Activated CD4-positive, alpha-beta memory T cell treated with anti-CD3 and anti-CD28 coated beads for 36 hours (primary cell): ENCODE measurements at regions not wholly inside any gene's neighbourhood (a gene's known extent, or its start where the extent isn't known, plus 50 kb on each side); places are given as distances from the start of the nearest gene placed in this dataset.

Experiments used
- CTCF ChIA-PET: fragments of 350-600 bp; sonication (Branson Sonifier 250); formaldehyde crosslinking; loops from one replicate; lab custom pipeline; 2021; ENCODE audit warnings: antibody characterized with exemption, inconsistent platforms; lab: Charles Lee
- POLR2A ChIA-PET: fragments of 350-600 bp; sonication (Branson Sonifier 250); formaldehyde crosslinking; loops from one replicate; lab custom pipeline; 2021; ENCODE audit warnings: antibody characterized with exemption; lab: Charles Lee
- DNase-seq: peaks from one replicate; pipeline ENCODE4 v3.0.0-alpha.2; 2020
- H3K27ac Mint-ChIP-seq: one replicate; pipeline ENCODE4 v1.8.0; 2021; ENCODE audit warnings: mixed read lengths
- H3K27me3 Mint-ChIP-seq: one replicate; pipeline ENCODE4 v1.8.0; 2021; ENCODE audit warnings: mixed read lengths
- H3K36me3 Mint-ChIP-seq: one replicate; pipeline ENCODE4 v1.8.0; 2021; ENCODE audit warnings: mixed read lengths
- H3K4me1 Mint-ChIP-seq: one replicate; pipeline ENCODE4 v1.8.0; 2021; ENCODE audit warnings: low read depth, mixed read lengths
- H3K4me3 Mint-ChIP-seq: one replicate; pipeline ENCODE4 v1.8.0; 2021; ENCODE audit warnings: mild to moderate bottlenecking, mixed read lengths
- H3K9me3 Mint-ChIP-seq: one replicate; pipeline ENCODE4 v1.8.0; 2021; ENCODE audit warnings: mixed read lengths
- intact Hi-C: fragments of 100-400 bp; cut with micrococcal nuclease; formaldehyde crosslinking; loops from one replicate; pipeline ENCODE4 v1.15.1; 2023

DNA sequence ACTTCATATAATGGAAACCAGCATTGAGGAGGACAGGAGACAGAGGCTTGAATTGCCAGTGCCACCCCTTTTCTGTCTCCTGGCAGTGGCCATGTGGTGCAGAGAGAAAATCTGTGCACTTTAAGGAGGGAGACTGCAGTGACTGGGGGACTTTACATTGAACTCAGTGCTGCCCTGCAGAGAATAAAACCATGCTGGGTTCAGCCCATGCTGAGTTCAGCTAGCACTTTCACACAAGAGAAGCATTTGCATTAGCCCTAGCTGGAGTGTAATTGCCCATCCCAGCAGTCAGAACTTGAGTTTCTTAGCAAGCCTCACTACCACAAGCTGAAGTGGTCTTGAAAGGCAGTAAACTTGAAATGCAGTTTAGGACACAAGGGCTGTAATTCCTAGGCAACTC, 677.5 kb downstream of the ZPLD1 start:
- H3K4me3 Mint-ChIP-seq = no peak overlapping the region
- H3K9me3 Mint-ChIP-seq = no peaks in the 10 kb centered on the region
- H3K27me3 Mint-ChIP-seq = no peaks in the 10 kb centered on the region
- no peaks in the 10 kb centered on the region for H3K36me3 Mint-ChIP-seq
- intact Hi-C loops = no loop called here
- POLR2A ChIA-PET = no interaction called here
- H3K4me1 Mint-ChIP-seq = no peaks in the 10 kb centered on the region
- DNase-seq = no peak
- no peak overlapping the region for H3K27ac Mint-ChIP-seq
- CTCF ChIA-PET = no interaction called here

GRCh38 chr3:103126115-103126514, 691.3 kb downstream of the ZPLD1 start:
- no peak overlapping the region for H3K4me3 Mint-ChIP-seq
- H3K27ac Mint-ChIP-seq = no peak overlapping the region
- intact Hi-C loops = no loop called here
- CTCF ChIA-PET = no interaction called here
- POLR2A ChIA-PET = no interaction called here
- no peaks in the 10 kb centered on the region for H3K27me3 Mint-ChIP-seq
- H3K36me3 Mint-ChIP-seq = no peaks in the 10 kb centered on the region
- H3K4me1 Mint-ChIP-seq = no peaks in the 10 kb centered on the region
- H3K9me3 Mint-ChIP-seq = no peaks in the 10 kb centered on the region
- no peak for DNase-seq

GRCh38 chr3:103127098-103127630, 692.3 kb downstream of the ZPLD1 start:
- POLR2A ChIA-PET = no interaction called here
- H3K36me3 Mint-ChIP-seq = no peaks in the 10 kb centered on the region

DNA sequence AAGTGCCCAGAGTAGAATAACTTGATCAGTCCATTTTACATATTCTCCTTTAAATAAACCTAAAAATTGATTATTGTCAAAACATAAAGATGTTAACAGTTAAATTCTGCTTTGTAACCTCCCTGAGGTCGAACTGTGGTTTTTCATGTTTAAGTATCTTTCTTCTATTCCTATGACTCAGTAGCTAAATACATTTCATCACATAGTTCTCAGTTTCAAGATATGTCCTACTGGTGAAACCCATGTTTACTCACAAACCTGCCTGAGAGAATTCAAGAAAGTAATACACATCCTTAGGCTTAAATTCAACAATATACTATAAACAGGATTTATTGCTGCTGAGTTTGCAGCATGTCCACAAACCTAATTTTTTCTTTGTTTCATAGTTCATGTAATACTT, 692.9 kb downstream of the ZPLD1 start:
- intact Hi-C loops = no loop called here
- H3K27ac Mint-ChIP-seq = no peak overlapping the region
- no peak for DNase-seq
- ChIA-PET CTCF (no interaction called here), POLR2A (no interaction called here)
- H3K9me3 Mint-ChIP-seq = no peaks in the 10 kb centered on the region
- no peak overlapping the region for H3K4me3 Mint-ChIP-seq
- H3K36me3 Mint-ChIP-seq = no peaks in the 10 kb centered on the region
- no peaks in the 10 kb centered on the region for H3K27me3 Mint-ChIP-seq
- no peaks in the 10 kb centered on the region for H3K4me1 Mint-ChIP-seq

More at GRCh38 chr3:103127098-103127630, 692.3 kb downstream of the ZPLD1 start:
- CTCF ChIA-PET = no interaction called here
- Mint-ChIP-seq H3K4me3 (no peak overlapping the region), H3K27me3 (no peaks in the 10 kb centered on the region), H3K27ac (no peak overlapping the region), H3K4me1 (no peaks in the 10 kb centered on the region), H3K9me3 (no peaks in the 10 kb centered on the region)
- intact Hi-C loops = no loop called here
- no peak for DNase-seq

DNA sequence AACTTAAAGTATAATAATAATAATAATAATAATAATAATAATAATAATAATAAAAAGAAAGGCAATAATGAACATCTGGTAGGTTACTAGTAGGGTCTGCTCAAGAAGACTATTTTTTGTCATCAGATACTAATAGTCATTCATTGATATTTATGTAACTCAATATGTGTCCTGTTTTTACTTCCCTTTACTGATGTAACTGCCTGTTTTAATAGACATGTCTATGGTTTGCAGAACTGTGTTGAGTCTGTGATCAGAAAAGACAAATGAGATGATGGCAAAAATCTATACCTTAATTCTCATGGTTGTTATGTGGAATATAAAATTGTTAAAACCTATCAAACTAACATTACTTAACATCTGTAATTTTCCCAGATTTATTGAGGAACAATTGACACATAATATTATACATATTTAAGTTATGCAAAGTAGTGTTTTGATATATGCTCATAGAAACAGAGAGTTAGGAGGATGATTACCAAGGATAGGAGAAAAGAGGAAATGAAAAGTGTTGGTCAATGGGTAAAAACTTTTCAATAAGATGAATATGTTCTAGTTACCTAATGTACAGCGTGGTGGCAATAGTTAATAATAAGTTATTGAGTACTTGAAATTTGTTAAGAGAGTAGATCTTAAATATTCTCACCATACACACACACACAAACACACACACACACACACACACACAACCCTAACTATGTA, 699.4 kb downstream of the ZPLD1 start:
- Mint-ChIP-seq H3K4me1 (no peaks in the 10 kb centered on the region), H3K9me3 (no peaks in the 10 kb centered on the region), H3K27me3 (no peaks in the 10 kb centered on the region), H3K36me3 (no peaks in the 10 kb centered on the region), H3K4me3 (no peak overlapping the region), H3K27ac (no peak overlapping the region)
- ChIA-PET CTCF (no interaction called here), POLR2A (no interaction called here)
- intact Hi-C loops = no loop called here
- DNase-seq = no peak

DNA sequence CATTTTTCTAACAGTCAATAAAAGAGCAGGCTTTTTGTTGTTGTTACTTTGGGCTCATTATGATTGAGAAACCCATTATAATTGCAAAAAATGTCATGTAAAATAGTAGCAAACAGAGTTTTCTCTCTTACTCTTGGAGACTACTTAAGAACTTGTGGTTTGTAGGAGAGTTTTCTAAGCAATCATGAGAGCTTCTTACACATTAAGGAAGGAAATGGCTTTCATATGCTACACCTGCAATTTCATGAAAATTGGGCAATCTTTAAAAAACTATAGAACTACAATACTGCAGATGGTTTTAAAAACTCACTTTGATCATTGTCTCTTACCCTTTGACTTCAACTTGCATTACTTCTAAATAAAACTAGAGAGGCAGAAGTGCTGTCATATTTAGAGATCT, 701.8 kb downstream of the ZPLD1 start:
- H3K4me3 Mint-ChIP-seq = no peak overlapping the region
- POLR2A ChIA-PET = no interaction called here
- CTCF ChIA-PET = no interaction called here

DNA sequence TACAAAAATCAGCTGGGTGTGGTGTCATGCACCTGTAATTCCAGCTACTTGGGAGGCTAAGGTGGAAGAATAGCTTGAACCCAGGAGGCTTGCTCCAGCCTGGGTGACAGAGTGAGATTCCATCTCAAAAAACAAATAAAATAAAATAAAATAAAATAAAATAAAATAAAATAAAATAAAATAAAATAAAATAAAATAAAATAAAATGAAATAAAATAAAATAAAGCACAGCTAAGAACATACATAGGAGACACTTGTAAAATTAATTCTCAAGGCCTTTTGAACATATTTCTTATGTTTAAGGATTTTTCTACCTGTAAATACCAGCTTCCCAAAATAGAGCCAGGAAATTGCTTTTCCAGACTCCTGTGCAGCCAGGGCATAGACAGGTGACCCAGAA, 703.0 kb downstream of the ZPLD1 start:
- no peaks in the 10 kb centered on the region for H3K36me3 Mint-ChIP-seq
- POLR2A ChIA-PET = no interaction called here
- CTCF ChIA-PET = no interaction called here
- H3K4me3 Mint-ChIP-seq = no peak overlapping the region
- DNase-seq = no peak
- intact Hi-C loops = no loop called here
- no peaks in the 10 kb centered on the region for H3K27me3 Mint-ChIP-seq
- H3K27ac Mint-ChIP-seq = no peak overlapping the region
- no peaks in the 10 kb centered on the region for H3K4me1 Mint-ChIP-seq
- H3K9me3 Mint-ChIP-seq = no peaks in the 10 kb centered on the region

More for the DNA sequence above, 701.8 kb downstream of the ZPLD1 start:
- Mint-ChIP-seq H3K36me3 (no peaks in the 10 kb centered on the region), H3K9me3 (no peaks in the 10 kb centered on the region), H3K27me3 (no peaks in the 10 kb centered on the region), H3K4me1 (no peaks in the 10 kb centered on the region), H3K27ac (no peak overlapping the region)
- intact Hi-C loops = no loop called here
- DNase-seq = no peak

DNA sequence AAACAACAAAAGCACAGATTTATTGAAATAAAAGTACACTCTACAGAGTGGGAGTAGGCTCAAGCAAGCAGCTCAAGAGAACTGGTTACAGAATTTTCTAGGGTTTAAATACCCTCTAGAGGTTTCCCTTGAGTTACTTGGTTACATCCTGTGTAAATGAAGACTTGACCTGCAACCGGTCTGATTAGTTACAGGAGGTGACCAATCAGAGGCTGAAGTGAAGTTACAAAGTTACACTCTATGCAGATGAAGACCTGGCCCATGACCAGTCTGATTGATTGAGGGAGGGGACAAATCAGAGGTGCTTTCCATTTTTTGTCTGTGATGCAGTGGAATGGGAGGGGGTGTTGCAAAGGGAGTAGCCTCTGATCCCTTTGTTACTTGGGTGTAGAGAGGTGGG, 723.4 kb downstream of the ZPLD1 start:
- Mint-ChIP-seq H3K27me3 (no peaks in the 10 kb centered on the region), H3K4me1 (no peaks in the 10 kb centered on the region), H3K9me3 (no peaks in the 10 kb centered on the region), H3K36me3 (no peaks in the 10 kb centered on the region), H3K4me3 (no peak overlapping the region), H3K27ac (no peak overlapping the region)
- CTCF ChIA-PET = interaction anchor here (1.1 kb wide), 1 partner anchor 484 kb away, joined by 3 read pairs; no protein-coding TSS in a partner anchor
- no peak for DNase-seq
- POLR2A ChIA-PET = no interaction called here
- intact Hi-C loops = no loop called here

DNA sequence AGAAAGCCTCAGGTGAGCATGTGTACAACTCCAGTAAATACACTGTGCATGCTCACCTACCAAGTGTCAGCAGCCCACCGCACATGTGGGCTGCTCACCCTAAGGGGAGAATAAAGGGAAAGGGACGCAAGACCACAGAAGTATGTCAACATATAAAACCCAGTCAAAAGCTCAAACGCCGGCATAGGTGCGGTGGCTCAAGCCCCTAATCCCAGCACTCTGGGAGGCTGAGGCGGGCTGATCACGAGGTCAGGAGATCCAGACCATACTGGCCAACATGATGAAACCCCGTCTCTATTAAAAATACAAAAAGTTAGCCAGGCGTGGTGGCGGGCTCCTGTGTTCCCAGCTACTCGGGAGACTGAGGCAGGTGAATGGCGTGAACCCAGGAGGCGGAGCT, 732.1 kb downstream of the ZPLD1 start:
- intact Hi-C loops = no loop called here
- peaks cover 2% of the 10 kb centered on the region for H3K9me3 Mint-ChIP-seq
- ChIA-PET CTCF (no interaction called here), POLR2A (no interaction called here)
- no peaks in the 10 kb centered on the region for H3K36me3 Mint-ChIP-seq
- no peak overlapping the region for H3K4me3 Mint-ChIP-seq
- no peak overlapping the region for H3K27ac Mint-ChIP-seq
- H3K27me3 Mint-ChIP-seq = no peaks in the 10 kb centered on the region
- DNase-seq = no peak
- H3K4me1 Mint-ChIP-seq = no peaks in the 10 kb centered on the region

DNA sequence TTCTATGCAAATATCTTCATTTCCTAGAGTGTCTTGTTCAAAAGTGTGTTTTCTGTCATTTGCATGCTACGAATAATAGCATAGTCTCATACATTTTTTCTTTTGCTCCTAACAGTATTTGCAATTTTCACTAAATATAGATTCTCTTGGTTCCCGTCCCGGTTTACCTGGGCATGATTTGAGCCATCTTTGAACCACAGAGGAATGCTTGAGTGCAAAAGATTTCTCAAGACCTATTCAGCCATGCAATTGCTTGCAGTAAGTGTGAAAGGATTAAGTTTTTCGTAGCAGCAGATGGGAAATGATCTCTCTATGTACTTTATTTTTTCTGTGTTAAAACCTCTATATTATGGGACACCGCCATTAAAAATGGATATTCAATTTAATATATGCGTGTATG, 733.0 kb downstream of the ZPLD1 start:
- ChIA-PET POLR2A (no interaction called here), CTCF (no interaction called here)
- Mint-ChIP-seq H3K4me3 (no peak overlapping the region), H3K9me3 (peaks cover 2% of the 10 kb centered on the region), H3K4me1 (no peaks in the 10 kb centered on the region), H3K36me3 (no peaks in the 10 kb centered on the region), H3K27me3 (no peaks in the 10 kb centered on the region), H3K27ac (no peak overlapping the region)
- intact Hi-C loops = no loop called here
- no peak for DNase-seq

DNA sequence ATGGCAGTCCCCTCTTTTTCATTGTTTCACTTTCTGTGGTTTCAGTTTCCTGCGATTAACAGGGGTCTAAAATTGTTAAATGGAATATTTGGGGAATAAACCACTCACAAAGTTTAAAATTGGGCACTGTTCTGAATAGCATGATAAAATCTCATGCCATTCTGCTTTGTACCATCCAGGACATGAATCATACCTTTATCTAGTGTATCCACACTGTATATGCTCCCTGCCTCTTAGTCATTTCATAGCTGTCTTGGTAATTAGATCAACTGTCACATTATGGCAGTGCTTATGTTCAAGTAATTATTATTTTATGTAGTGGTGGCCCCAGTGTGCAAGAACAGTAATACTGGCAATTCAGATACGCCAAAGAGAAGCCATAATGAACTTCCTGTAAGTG, 734.5 kb downstream of the ZPLD1 start:
- intact Hi-C loops = no loop called here
- Mint-ChIP-seq H3K4me3 (no peak overlapping the region), H3K9me3 (peaks cover 5% of the 10 kb centered on the region), H3K27ac (no peak overlapping the region), H3K27me3 (no peaks in the 10 kb centered on the region), H3K4me1 (no peaks in the 10 kb centered on the region), H3K36me3 (no peaks in the 10 kb centered on the region)
- POLR2A ChIA-PET = no interaction called here
- CTCF ChIA-PET = no interaction called here
- DNase-seq = no peak

DNA sequence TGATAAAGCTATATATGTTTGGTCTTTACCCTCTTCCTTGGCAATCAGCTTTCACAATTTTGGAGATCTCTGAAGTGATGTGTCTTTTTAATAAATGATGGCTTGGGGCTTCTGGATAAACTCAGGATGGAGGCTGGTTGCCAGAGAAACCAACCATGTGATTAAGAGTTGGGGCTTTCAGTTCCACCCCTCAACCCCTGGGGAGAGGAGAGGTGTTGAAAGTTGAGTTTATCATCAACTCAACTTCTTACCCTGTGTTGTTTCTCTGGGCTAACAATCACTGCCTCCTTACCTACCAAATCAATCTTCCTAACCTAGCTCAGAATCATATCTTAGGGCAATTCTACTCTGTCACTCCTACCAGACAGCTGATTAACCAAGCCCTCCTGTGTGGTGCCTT, 735.8 kb downstream of the ZPLD1 start:
- CTCF ChIA-PET = no interaction called here
- intact Hi-C loops = no loop called here
- POLR2A ChIA-PET = no interaction called here
- H3K36me3 Mint-ChIP-seq = no peaks in the 10 kb centered on the region
- H3K27me3 Mint-ChIP-seq = no peaks in the 10 kb centered on the region
- no peak overlapping the region for H3K4me3 Mint-ChIP-seq
- H3K27ac Mint-ChIP-seq = no peak overlapping the region
- no peaks in the 10 kb centered on the region for H3K4me1 Mint-ChIP-seq
- DNase-seq = no peak
- peaks cover 5% of the 10 kb centered on the region for H3K9me3 Mint-ChIP-seq

- CTCF ChIA-PET = no interaction called here
- DNase-seq = no peak
- intact Hi-C loops = no loop called here
- POLR2A ChIA-PET = no interaction called here
- Mint-ChIP-seq H3K4me1 (no peaks in the 10 kb centered on the region), H3K9me3 (peaks cover 3% of the 10 kb centered on the region), H3K27ac (no peak overlapping the region), H3K27me3 (no peaks in the 10 kb centered on the region), H3K4me3 (no peak overlapping the region), H3K36me3 (no peaks in the 10 kb centered on the region)
Measured at GRCh38 chr3:103173940-103174339, 739.1 kb downstream of the ZPLD1 start.
